HepG2 (cell line): ENCODE measurements at regions not wholly inside any gene's neighbourhood (a gene's known extent, or its start where the extent isn't known, plus 50 kb on each side); places are given as distances from the start of the nearest gene placed in this dataset.
A peak's percentile ranks its signal among the peaks of the same experiment; 100 is the strongest.

Experiments used
- KDM6A ChIP-seq: IDR thresholded peaks from 2 replicates; pipeline ENCODE4 v1.6.1; 2016; ENCODE audit warnings: low read depth
- MEF2D ChIP-seq: sonication (generic); formaldehyde crosslinking; IDR thresholded peaks from 2 replicates; pipeline ENCODE4 v1.5.1; 2020; ENCODE audit warnings: mild to moderate bottlenecking, missing genetic modification reagents
- NR2F2 ChIP-seq: IDR thresholded peaks from 2 replicates; pipeline ENCODE4 v1.6.1; 2012; ENCODE audit warnings: low read depth, inconsistent platforms, borderline replicate concordance
- ONECUT2 ChIP-seq: sonication (generic); formaldehyde crosslinking; IDR thresholded peaks from 2 replicates; pipeline ENCODE4 v1.4.0; 2020; ENCODE audit warnings: missing genetic modification reagents
- TAF1 ChIP-seq: sonication (generic); formaldehyde crosslinking; IDR thresholded peaks from 2 replicates; pipeline ENCODE4 v1.4.0; 2020; ENCODE audit warnings: missing genetic modification reagents
- ZNF382 ChIP-seq: sonication (generic); formaldehyde crosslinking; IDR thresholded peaks from 2 replicates; pipeline ENCODE4 v1.5.0; 2020; ENCODE audit warnings: missing genetic modification reagents, mild to moderate bottlenecking, borderline replicate concordance
- ZSCAN21 ChIP-seq: sonication (generic); formaldehyde crosslinking; IDR thresholded peaks from 2 replicates; pipeline ENCODE4 v1.8.0; 2022; ENCODE audit warnings: mild to moderate bottlenecking, missing genetic modification reagents, moderate library complexity, borderline replicate concordance
- TF ChIP-seq, protein P1 (sequence below): sonication (generic); formaldehyde crosslinking; IDR thresholded peaks from 2 replicates; pipeline ENCODE4 v1.4.0; 2020; ENCODE audit warnings: missing genetic modification reagents, borderline replicate concordance
- TF ChIP-seq, protein P2 (sequence below): IDR thresholded peaks from 2 replicates; pipeline ENCODE4 v1.6.1; 2016; ENCODE audit warnings: low read depth, missing genetic modification reagents, missing compliant biosample characterization
- TF ChIP-seq, protein P3 (sequence below): IDR thresholded peaks from 2 replicates; pipeline ENCODE4 v1.6.1; 2016; ENCODE audit warnings: mild to moderate bottlenecking, missing biosample characterization, missing genetic modification reagents
- TF ChIP-seq, protein P4 (sequence below): sonication (generic); formaldehyde crosslinking; IDR thresholded peaks from 2 replicates; pipeline ENCODE4 v1.9.0; 2021; ENCODE audit warnings: mild to moderate bottlenecking, missing genetic modification reagents

DNA sequence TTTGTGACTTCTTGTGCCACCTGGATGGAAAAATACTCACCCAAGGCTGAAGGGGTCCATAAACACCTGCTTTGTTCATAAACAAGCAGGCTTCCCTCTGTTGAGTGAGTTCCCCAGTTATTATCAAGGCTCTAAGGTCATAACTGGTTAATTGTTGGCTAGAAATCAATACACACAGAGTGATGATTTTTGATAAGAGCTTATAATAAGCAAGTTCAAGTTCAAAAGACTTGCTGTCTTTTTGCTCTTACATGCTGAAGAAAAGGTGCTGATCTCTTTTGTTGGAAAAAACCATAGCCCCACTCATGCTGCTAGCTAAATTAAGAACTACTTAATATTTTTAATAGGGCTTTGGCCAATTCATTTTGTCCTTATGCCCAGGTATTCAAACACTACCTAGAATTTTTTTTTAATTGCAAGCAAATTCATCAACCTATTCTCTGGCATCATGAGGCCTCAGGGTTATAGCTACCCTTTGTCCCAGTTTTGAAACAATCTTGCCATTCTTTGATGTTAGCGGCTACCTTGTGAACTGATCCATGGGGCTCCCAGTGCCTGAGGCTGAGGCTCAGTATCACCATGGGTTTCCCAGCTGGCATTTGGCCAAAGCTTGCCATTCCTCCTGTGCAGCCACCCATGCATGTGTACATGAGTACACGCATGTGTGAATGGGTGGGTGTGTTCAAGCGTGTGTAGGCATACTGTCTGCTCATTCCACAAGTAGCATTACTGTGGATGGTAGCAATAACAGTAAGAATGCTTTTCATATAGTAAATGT lies 127.6 kb upstream of the LPP start (continued):
- TF ChIP-seq, protein P1, sequence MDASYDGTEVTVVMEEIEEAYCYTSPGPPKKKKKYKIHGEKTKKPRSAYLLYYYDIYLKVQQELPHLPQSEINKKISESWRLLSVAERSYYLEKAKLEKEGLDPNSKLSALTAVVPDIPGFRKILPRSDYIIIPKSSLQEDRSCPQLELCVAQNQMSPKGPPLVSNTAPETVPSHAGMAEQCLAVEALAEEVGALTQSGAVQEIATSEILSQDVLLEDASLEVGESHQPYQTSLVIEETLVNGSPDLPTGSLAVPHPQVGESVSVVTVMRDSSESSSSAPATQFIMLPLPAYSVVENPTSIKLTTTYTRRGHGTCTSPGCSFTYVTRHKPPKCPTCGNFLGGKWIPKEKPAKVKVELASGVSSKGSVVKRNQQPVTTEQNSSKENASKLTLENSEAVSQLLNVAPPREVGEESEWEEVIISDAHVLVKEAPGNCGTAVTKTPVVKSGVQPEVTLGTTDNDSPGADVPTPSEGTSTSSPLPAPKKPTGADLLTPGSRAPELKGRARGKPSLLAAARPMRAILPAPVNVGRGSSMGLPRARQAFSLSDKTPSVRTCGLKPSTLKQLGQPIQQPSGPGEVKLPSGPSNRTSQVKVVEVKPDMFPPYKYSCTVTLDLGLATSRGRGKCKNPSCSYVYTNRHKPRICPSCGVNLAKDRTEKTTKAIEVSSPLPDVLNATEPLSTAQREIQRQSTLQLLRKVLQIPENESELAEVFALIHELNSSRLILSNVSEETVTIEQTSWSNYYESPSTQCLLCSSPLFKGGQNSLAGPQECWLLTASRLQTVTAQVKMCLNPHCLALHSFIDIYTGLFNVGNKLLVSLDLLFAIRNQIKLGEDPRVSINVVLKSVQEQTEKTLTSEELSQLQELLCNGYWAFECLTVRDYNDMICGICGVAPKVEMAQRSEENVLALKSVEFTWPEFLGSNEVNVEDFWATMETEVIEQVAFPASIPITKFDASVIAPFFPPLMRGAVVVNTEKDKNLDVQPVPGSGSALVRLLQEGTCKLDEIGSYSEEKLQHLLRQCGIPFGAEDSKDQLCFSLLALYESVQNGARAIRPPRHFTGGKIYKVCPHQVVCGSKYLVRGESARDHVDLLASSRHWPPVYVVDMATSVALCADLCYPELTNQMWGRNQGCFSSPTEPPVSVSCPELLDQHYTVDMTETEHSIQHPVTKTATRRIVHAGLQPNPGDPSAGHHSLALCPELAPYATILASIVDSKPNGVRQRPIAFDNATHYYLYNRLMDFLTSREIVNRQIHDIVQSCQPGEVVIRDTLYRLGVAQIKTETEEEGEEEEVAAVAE (CRISPR knock-in tag), result no peak
- TF ChIP-seq, protein P2, sequence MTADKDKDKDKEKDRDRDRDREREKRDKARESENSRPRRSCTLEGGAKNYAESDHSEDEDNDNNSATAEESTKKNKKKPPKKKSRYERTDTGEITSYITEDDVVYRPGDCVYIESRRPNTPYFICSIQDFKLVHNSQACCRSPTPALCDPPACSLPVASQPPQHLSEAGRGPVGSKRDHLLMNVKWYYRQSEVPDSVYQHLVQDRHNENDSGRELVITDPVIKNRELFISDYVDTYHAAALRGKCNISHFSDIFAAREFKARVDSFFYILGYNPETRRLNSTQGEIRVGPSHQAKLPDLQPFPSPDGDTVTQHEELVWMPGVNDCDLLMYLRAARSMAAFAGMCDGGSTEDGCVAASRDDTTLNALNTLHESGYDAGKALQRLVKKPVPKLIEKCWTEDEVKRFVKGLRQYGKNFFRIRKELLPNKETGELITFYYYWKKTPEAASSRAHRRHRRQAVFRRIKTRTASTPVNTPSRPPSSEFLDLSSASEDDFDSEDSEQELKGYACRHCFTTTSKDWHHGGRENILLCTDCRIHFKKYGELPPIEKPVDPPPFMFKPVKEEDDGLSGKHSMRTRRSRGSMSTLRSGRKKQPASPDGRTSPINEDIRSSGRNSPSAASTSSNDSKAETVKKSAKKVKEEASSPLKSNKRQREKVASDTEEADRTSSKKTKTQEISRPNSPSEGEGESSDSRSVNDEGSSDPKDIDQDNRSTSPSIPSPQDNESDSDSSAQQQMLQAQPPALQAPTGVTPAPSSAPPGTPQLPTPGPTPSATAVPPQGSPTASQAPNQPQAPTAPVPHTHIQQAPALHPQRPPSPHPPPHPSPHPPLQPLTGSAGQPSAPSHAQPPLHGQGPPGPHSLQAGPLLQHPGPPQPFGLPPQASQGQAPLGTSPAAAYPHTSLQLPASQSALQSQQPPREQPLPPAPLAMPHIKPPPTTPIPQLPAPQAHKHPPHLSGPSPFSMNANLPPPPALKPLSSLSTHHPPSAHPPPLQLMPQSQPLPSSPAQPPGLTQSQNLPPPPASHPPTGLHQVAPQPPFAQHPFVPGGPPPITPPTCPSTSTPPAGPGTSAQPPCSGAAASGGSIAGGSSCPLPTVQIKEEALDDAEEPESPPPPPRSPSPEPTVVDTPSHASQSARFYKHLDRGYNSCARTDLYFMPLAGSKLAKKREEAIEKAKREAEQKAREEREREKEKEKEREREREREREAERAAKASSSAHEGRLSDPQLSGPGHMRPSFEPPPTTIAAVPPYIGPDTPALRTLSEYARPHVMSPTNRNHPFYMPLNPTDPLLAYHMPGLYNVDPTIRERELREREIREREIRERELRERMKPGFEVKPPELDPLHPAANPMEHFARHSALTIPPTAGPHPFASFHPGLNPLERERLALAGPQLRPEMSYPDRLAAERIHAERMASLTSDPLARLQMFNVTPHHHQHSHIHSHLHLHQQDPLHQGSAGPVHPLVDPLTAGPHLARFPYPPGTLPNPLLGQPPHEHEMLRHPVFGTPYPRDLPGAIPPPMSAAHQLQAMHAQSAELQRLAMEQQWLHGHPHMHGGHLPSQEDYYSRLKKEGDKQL (CRISPR knock-in tag), result 0 out of 2 replicates have a peak, but pooled peaks have one; percentile 28
- TF ChIP-seq ZNF382 (CRISPR knock-in tag) (no peak), NR2F2 (peak; percentile 65), ZSCAN21 (CRISPR knock-in tag) (0 out of 2 replicates have a peak, but pooled peaks have one; percentile 49), TAF1 (CRISPR knock-in tag) (no peak), KDM6A (CRISPR knock-in tag) (0 out of 2 replicates have a peak, but pooled peaks have one; percentile 7), ONECUT2 (peak; percentile 96), MEF2D (CRISPR knock-in tag) (0 out of 2 replicates have a peak, but pooled peaks have one; percentile 44)
- TF ChIP-seq, protein P3, sequence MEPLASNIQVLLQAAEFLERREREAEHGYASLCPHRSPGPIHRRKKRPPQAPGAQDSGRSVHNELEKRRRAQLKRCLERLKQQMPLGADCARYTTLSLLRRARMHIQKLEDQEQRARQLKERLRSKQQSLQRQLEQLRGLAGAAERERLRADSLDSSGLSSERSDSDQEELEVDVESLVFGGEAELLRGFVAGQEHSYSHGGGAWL, result no peak
- TF ChIP-seq, protein P4, sequence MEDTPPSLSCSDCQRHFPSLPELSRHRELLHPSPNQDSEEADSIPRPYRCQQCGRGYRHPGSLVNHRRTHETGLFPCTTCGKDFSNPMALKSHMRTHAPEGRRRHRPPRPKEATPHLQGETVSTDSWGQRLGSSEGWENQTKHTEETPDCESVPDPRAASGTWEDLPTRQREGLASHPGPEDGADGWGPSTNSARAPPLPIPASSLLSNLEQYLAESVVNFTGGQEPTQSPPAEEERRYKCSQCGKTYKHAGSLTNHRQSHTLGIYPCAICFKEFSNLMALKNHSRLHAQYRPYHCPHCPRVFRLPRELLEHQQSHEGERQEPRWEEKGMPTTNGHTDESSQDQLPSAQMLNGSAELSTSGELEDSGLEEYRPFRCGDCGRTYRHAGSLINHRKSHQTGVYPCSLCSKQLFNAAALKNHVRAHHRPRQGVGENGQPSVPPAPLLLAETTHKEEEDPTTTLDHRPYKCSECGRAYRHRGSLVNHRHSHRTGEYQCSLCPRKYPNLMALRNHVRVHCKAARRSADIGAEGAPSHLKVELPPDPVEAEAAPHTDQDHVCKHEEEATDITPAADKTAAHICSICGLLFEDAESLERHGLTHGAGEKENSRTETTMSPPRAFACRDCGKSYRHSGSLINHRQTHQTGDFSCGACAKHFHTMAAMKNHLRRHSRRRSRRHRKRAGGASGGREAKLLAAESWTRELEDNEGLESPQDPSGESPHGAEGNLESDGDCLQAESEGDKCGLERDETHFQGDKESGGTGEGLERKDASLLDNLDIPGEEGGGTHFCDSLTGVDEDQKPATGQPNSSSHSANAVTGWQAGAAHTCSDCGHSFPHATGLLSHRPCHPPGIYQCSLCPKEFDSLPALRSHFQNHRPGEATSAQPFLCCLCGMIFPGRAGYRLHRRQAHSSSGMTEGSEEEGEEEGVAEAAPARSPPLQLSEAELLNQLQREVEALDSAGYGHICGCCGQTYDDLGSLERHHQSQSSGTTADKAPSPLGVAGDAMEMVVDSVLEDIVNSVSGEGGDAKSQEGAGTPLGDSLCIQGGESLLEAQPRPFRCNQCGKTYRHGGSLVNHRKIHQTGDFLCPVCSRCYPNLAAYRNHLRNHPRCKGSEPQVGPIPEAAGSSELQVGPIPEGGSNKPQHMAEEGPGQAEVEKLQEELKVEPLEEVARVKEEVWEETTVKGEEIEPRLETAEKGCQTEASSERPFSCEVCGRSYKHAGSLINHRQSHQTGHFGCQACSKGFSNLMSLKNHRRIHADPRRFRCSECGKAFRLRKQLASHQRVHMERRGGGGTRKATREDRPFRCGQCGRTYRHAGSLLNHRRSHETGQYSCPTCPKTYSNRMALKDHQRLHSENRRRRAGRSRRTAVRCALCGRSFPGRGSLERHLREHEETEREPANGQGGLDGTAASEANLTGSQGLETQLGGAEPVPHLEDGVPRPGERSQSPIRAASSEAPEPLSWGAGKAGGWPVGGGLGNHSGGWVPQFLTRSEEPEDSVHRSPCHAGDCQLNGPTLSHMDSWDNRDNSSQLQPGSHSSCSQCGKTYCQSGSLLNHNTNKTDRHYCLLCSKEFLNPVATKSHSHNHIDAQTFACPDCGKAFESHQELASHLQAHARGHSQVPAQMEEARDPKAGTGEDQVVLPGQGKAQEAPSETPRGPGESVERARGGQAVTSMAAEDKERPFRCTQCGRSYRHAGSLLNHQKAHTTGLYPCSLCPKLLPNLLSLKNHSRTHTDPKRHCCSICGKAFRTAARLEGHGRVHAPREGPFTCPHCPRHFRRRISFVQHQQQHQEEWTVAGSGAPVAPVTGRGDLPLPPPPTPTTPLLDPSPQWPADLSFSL (CRISPR knock-in tag), result no peak
